ENCODE measurements at regions not wholly inside any gene's neighbourhood (a gene's known extent, or its start where the extent isn't known, plus 50 kb on each side); places are given as distances from the start of the nearest gene placed in this dataset.

GRCh38 chr5:124355928-124356327 lies 390.5 kb downstream of the ZNF608 start:
- no peak for TF ChIP-seq CTCF (conservative IDR thresholded peaks at IDR 0.05; ENCODE audit: low read length)
- no peak for TF ChIP-seq EZH2phosphoT487 (IDR thresholded peaks at IDR 0.05; ENCODE audit: borderline replicate concordance, low read depth, low read length)
